NCI-H2107 (cell line): ENCODE measurements at regions not wholly inside any gene's neighbourhood (a gene's known extent, or its start where the extent isn't known, plus 50 kb on each side); places are given as distances from the start of the nearest gene placed in this dataset.

Source experiments
- DNase-seq: peaks from one replicate; lab custom pipeline; 2025; lab: John Stamatoyannopoulos, UW

DNA sequence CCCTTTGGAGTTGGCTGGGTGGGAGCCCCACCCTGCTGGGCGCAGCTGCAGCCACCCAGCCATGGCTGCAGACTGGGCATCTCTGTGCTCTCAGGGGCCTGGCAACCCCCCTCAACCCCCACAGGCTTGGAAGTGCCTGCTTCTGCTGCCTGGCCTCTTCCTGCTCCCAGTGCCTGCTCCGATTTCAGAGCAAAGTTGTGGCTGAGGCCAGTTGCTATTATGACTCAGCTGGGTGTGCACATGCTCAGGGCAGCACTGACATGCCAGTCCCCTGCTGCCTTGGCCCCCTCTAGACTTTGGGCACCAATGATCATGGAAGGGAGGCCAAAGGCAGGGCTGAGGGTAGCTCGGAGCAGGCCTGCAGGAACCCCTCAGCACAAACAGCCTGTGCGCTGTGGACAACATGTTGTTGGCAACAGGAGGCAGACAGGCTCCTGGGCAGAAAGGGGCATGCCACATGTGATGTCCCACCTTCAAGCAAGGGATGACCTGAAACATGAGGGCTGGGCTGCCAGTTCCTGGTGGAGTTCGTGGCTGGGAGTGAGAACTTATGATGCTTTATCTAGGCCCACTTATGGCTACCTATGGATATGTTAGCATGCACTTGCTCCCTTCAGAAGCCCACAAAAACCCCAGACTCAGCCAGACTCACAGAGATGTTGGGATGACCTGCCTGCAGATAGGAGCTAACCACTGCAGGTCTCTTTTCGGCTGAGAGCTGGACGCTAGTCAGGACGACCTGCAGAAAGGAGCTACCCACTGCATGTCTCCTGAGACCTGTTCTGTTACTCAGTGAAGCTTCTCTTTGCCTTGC lies 96.4 kb upstream of the AMOTL1 start:
- DNase-seq = no peak

DNA sequence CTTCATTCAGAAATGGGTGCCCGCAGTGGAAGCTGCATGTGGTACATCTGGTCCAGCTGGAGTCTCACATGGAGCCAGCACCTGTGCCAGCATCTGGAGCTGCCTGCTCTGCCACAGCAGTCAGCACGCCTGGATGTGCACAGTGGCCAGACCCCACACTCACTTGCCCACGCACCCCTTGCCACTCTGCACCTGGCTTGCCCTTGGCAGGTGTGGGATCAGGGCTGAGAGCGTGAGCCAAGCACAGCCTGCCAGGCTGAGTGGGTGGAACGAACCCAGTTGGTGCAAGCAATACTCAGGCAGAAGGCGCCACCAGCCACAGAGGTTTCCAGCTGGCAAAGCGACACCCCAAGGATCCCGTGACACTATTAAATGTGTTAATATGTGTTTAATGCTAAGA lies 95.5 kb upstream of the AMOTL1 start:
- no peak for DNase-seq

DNA sequence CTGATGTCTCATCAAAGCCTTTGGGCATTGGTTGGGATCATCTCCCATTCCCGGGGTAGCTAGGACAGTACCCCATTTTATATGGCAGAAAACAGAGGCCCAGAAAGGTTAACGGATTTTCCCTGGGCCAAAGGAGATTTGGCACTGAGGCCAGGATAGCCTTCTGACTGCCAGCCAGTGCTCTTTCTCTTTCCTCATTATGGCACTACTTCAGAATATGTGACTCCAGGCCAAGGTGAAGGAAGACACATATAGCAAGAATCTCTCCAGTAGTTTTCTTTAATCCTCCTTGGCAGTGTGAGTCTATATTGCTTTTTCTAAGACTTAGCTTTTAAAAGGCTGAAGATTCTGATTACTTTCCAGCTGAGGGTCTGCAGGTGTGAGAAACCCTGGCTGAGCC lies 94.8 kb upstream of the AMOTL1 start:
- no peak for DNase-seq

DNA sequence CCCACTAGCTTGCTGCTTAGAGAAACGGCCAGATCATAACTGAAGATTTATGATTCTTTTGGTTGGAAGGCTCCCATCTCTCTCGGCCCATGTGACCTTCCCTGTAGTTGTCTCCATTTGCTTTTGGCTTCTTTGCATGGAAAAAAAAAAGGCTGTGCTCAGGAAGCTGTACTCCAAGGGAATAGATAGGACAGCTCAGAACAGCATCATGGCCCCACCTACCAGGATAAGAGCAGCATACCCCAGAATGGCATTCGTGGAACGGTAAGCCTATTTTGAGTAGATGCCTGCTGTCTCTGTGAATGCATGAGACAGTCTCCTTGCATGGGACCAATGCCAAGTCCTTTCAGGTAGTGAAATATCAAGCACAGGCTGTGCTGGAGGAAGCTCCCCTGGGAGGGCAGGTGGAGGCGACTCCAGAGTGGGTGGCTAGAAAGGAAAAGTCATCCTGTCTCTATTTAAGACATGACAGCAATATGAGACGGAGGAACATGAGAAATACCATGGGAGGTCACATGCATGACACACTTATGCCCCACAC lies 94.1 kb upstream of the AMOTL1 start:
- peak; percentile 73 for DNase-seq

DNA sequence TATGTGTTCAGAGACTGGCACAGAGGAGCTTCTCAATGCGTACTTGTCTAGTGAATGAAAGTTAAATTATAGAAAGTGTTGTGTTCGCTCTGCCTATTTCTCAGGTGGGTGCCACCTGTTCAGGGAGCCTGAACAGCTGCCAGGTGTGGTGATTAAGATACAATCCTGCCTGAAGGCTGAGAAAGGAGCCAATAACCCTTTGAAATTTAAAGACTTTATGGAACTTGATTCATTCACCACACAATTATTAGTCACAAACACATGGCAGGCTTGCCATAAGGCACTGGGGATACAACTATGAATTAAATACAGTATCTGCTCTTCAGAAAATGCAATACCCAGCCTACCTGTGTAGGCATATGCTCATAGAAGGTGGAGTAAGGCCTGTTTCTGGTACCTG lies 92.9 kb upstream of the AMOTL1 start:
- no peak for DNase-seq

DNA sequence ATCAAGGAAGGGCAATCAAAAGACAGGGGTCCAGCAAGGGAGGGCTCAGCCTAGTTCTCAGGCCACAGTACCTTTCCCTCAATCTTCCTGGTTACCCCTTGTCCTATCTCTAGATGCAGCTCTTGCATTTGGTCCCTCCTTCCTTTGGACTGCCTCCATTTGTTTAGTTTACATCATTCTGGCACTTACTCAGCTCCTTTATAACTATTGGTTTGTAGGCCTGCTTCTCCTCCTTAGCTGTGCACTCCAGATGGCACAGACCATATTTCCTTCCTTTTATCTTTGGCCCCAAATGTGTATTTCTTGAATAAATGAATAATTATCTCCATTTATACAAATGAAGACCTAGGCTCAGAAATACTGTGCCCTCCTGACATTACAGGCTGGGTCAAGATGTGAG lies 92.3 kb upstream of the AMOTL1 start:
- no peak for DNase-seq

DNA sequence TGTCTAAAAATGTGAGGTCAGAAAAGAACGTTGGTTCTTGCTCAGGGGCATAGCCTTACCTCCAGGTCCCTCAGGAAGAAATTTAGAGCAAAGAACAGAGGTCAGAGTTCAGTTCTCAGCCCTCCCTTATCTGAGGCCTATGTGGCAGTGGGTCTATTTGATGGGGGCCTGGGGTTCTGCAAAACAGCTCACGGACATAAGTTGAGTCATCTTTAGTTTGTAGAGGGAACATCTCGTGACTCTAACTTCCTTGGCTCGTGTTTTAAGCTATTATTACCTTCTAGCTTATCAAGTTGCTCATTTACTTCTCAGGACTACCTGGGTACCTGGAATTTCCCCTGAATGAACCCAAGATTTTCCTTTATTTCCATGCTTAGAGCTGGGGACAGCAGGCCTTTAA lies 91.3 kb upstream of the AMOTL1 start:
- no peak for DNase-seq

DNA sequence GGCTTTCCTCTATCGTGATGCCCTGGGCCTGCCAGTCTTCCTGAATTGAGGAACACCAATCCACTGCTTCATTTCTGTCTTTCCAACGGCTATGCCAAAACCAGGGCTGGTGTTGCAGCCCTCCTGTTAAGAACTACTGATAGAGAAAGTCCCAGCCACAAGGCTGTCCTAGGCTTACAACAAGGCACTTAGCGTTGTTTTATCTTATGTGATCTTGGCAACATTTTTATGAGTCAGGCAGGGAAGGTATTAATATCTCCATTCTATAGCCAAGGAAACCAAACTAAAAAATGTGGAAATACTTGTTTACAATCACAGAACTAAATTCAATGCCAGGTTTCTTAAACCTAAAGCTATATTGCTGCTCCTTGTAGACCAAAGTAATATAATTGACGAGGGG lies 89.9 kb upstream of the AMOTL1 start:
- DNase-seq = no peak

DNA sequence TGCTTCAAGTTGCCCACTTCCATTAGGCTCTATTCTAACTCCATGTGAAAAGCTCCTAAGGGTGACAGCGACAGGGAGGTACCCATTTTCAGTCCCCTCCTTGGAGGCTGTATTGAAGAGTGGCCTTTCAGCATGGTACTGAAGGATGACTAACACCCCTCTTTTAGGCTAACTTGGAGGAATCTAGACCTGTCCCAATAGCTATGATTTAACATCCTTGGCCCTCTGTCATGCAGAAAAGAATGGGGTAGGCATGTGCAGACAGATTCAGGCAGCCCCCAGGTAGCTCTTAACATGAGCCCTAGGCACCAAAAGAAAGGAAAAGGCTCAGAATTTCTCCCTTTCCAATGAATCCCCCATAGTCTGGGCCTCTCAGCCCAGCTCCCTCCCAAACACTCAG lies 89.3 kb upstream of the AMOTL1 start:
- no peak for DNase-seq

DNA sequence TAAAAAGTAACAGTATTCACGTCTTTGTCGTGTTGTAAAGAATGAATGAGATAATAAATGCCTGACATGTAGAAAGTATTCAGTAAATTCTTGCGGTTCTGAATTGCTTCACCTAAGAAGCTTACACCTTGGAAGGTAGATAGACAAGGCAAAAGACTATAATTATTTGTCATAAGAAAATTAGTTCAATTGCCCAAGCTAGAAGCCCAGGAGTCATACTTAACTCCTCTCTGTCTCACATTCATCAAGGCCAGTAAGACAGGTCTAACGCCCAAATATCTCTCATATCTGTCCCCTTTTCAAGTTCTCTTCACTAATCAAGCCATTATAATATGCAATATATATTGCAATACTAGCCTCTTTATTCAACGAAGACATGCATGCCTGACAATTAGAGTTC lies 87.7 kb upstream of the AMOTL1 start:
- no peak for DNase-seq

DNA sequence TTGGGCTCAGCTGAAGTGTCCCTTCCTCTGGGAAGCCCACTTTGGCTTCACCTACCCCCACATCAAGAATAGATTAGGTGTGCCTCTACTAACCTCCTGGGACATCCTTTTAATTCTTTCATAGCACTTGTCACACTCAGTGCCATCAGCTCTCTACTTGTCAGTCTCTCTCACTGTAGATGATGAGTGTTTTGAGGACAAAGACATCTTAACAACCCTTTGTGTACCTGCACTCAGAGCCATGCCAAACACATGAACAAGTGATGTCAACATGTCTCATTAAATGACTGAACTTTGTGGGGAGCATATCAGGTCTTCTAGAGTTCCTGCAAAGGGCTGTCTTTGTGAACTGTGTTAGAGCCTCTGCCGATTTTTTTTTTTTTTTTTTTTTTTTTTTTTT lies 87.0 kb upstream of the AMOTL1 start:
- no peak for DNase-seq

DNA sequence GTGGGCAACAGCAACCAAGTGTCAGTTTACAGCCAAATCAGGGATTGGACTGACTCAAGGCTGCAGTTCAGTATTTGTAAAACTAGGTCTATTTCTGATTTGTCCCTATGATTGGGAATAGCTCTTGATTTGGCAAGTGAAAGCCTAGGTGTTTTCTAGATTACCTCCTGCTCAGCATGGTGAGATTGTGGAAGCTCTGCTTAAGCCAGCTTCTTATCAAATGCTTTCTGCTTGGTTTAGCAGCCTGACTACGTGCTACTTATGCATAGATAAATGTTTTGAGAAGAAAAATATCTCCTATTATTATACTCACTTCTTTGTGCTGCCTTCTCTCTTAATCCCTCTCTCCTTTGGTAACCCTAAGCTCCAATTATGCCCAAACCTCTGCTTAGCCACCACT lies 86.3 kb upstream of the AMOTL1 start:
- DNase-seq = no peak

DNA sequence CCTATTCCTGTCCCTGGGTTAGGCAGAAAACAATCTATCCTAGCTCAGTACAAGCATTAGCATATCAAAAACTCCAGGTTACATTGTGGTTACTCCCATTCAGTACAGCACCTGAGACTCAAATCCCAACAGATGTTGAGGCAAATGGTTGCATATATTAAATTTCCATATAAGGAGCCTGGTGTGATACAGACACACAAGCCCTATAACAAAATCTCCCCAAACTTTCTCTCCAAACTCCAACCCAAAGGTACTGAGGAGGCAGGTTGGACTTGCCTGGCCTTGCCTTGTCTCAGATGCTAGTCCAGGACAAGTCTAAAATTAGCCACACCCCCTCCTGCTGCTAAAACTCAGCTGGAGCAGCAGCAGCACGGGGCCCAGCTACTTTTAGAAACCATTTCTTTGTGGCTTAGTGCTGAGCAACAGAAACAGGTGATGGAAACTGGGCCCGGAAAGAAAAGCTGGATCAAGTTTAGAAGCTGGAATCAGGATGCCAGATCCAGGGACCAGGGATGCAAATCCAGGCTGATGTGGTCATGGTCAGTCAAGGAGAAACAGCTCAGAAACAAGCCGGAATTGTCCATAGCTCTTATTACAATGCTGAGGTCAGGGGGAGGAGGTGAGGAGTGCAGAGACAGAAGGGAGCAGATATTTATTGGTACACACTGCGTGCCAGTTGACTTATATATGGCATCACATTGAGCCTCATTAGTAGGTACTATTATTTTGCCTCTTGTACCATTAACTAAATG lies 73.7 kb upstream of the AMOTL1 start:
- DNase-seq = peak; percentile 22

DNA sequence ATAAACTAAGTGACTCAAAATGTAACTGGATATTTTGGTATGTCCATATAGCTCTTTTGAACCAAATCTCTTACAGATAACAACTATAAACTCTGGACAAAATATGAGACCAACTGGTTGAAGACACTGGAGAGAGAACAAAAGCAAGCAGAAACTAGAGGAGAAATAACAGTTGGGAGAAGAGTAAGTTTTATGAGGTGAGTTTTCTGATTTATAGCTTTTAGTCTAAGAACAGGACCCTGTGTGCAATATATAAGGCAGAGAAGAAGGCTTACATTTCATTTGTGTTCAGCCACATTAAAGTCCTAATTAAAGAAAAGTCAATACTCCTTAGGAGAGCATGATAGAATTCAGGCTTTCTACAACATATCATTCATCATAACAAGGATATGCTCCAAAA lies 71.0 kb upstream of the AMOTL1 start:
- no peak for DNase-seq

DNA sequence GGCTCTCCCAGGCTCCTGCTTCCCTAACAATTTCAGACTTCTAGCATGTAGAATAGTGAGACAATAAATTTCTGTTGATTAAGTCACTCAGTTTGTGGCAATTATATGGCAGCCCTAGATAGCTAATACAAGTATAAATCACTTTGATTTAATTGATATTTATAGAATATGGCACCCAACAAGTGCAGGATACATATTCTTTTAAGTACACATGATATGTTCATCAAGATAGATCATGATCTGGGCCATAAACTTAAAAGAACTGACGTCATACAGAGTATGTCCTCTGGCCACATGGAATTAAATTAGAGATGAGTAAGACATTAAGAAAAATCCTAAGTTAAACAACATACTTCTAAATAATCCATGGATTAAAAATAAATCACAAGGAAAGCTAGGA lies 67.5 kb upstream of the AMOTL1 start:
- no peak for DNase-seq

DNA sequence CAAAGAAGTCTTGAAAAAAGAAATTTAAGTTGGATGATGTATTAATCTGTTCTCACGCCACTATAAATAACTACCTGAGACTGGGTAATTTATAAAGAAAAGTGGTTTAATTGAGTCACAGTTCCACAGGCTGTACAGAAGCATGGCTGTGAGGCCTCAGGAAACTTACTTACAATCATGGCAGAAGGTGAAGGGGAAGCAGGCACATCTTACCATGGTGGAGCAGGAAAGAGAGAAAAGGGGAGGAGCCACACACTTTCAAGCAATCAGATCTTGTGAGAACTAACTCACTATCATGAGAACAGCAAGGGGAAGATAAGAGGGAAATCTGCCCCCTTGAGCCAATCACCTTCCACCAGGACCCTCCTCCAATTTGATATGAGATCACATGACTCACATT lies 65.7 kb upstream of the AMOTL1 start:
- DNase-seq = no peak

DNA sequence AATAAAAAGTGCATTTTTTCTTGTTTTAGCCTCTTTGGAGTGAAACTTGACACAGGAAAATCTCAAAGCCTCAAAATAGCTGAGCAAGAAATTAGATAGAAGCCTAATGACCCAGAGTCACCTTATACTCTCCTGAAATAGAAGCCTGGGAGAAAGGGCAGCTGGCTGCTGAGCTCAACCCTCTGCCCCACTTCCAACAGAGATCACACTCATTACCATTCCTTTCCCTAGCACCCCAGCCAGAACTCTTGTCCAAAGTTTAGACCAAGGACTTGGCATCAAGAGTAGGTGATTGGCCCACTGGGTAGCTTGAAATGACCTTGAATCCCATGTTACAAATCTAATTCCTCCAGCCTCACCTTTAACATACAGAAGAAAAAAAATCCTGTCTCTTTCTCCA lies 62.7 kb upstream of the AMOTL1 start:
- DNase-seq = no peak

DNA sequence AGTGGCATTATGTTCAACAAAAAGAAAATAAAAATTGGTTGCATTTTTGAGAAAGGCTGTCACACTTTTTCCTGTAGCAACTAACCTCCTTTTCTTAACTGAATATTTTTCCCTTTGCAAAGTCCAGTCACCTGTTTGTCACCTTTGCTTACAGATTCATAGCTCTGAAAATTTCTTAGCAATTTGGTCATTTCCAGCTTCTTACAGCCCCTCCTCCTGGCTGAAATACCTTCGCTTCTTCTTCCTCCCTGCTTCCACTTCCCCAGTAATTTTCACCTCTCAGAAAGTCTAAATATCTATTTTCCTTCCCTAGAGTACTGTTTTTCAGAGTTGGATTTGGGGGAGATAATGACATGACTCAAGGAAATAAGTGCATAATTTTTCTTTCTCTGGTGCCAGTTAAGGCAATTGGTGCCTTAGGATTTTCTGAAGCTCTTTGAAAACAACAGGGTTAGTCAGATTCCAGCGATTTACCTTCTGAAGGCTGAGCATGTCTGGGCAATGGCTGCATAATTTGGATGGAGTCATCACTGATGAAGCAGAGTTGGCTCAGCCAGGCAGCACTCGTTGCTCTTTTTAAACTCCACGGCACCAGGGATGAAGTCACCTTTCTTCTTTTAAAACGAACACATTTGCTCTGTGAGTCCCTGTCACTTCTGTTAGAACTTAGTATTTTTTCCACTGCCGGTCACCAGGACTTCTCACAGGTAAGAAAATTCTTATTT lies 62.1 kb upstream of the AMOTL1 start:
- DNase-seq = no peak

DNA sequence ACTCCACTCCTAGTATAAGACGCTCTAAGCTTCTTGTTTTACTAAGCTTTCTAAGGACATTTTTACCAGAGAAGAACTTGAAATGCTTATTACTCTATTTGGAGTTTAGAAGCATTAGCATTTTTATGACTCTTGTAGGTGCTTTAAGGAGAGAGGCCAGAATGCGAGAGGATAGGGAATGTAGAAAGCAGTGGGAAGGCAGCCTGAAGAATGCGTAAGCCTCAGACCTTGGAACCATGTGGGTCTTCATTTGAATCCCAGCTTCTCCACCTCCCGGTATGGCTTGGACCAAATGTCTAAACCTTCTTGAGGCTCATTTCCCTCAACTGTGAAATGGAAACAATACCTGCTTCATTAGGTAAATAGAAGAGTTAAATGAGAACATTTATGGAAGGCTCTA lies 60.0 kb upstream of the AMOTL1 start:
- no peak for DNase-seq

DNA sequence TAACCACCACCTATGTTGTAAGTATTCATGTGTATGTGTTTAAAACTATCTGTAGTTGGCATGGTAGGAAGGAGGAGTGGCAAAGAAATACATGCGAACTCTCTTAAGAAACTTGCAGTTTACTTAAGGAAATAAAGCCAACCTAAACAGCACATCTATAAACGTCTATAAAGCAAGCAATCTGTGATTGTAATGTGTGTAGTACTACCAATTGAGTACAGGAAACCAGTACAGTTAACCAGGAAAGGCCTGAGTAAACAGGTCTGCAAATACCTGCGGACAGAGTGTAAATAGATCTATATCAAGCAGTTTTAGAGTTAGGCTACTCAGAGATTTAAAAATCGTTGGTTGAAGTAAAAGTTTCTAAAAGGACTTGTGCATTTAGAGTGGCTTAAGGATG lies 59.5 kb upstream of the AMOTL1 start:
- no peak for DNase-seq

DNA sequence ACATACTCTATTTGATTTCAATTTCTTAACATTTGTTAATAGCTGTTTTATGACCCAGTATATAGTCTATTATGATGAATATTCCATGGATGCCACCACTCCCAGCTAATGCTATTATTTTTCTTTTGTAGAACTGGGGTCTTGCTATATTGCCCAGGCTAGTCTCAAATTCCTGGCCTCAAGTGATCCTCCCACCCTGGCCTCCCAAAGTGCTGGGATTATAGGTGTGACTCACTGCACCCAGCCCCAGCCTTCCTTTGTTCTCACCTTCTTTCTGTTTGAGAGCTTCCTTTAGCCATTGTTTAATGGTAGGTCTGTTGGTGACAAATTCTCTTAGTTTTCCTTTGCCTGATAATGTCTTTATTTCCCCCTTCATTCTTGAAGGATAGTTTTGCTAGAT lies 52.9 kb upstream of the AMOTL1 start:
- no peak for DNase-seq

DNA sequence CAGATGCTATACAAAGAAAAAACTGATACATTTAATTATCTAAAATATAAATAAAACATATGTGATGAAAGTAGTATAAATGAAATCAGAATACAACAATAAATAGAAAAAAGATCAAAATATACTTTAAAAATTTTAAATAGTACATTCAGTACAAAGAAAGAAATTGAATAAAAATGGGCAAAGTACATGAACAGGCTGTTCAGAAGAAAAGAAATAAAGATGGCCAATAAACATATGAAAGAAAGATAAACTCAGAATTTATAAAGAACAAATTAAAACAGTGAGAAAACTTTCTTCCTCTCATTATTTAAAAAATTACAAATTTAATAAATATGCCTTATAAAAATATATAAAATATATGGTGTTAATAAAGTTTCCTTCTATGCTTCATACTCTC lies 50.5 kb upstream of the AMOTL1 start:
- DNase-seq = no peak
